SH-SY5Y (cell line): ENCODE measurements at regions not wholly inside any gene's neighbourhood (a gene's known extent, or its start where the extent isn't known, plus 50 kb on each side); places are given as distances from the start of the nearest gene placed in this dataset.

Experiments used
- GATA2 ChIP-seq: IDR thresholded peaks from 2 replicates; pipeline ENCODE4 v1.6.1; 2011; ENCODE audit warnings: mild to moderate bottlenecking, low read depth, low read length
- GATA3 ChIP-seq: IDR thresholded peaks from 2 replicates; pipeline ENCODE4 v1.6.1; 2011; ENCODE audit warnings: low read depth, mild to moderate bottlenecking, low read length, moderate library complexity

DNA sequence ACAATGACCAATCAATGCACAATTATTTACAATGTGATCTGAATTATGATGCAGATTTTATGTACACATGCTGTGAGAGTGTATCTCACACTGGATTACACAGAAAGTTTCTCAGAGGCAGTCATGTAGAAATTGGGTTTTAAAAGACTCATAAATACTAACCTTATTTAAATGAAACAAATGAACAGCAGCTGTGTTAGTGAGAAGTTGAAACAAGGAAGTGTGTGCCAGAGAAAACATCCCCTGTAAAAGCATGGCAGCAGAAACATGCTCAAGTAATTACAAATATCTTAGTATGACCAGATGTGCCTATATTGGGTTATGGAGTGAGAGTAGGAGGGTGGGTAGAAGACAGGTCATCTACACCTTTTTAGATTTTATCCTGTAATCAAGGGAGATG lies 723.7 kb downstream of the C12orf50 start:
- TF ChIP-seq GATA3, result no peak
- TF ChIP-seq GATA2, result no peak
